Thyroid gland (tissue), 4 donors: ENCODE measurements at regions not wholly inside any gene's neighbourhood (a gene's known extent, or its start where the extent isn't known, plus 50 kb on each side); places are given as distances from the start of the nearest gene placed in this dataset.

Experiments used
- CTCF ChIP-seq, 6 experiments: fragments of 200-600 bp in 3 of 6; fragments of 450-650 bp in 3 of 6; sonication (generic) in 3 of 6; IDR thresholded peaks; one replicate each; pipeline ENCODE4 v1.5.1; 2016 to 2019; ENCODE audit warnings: antibody characterized with exemption in 6 of 6, mild to moderate bottlenecking in 2 of 6, inconsistent platforms in 1 of 6, moderate library complexity in 1 of 6
- POLR2A ChIP-seq, 2 donors: fragments of 450-650 bp; IDR thresholded peaks; one replicate each; pipeline ENCODE4 v1.6.1; 2017; ENCODE audit warnings: antibody characterized with exemption in 2 of 2, mild to moderate bottlenecking in 2 of 2, moderate library complexity in 1 of 2

GRCh38 chr5:17805227-17805825 is 171.1 kb downstream of the TAF11L14 start:
- TF ChIP-seq CTCF (IDR thresholded peaks at IDR 0.05) (no peak), POLR2A (IDR thresholded peaks at IDR 0.05) (no peak)
